Transverse colon (tissue), 4 donors: ENCODE measurements at regions not wholly inside any gene's neighbourhood (a gene's known extent, or its start where the extent isn't known, plus 50 kb on each side); places are given as distances from the start of the nearest gene placed in this dataset.

Experiments used
- DNase-seq: peaks from one replicate; pipeline ENCODE4 v3.0.0-alpha.2; 2019
- H3K27ac ChIP-seq, 4 donors: fragments of 200-600 bp; sonication (generic); 2 replicates each; pipeline ENCODE4 v1.5.1; 2016 to 2018; ENCODE audit warnings: inconsistent platforms in 4 of 4
- H3K27me3 ChIP-seq: fragments of 200-600 bp; sonication (generic); 2 replicates; pipeline ENCODE4 v1.5.1; 2017; ENCODE audit warnings: inconsistent platforms
- H3K36me3 ChIP-seq, 4 donors: fragments of 200-600 bp; sonication (generic); 2 replicates each; pipeline ENCODE4 v1.5.1; 2017 to 2019; ENCODE audit warnings: inconsistent platforms in 4 of 4
- H3K4me1 ChIP-seq, 4 donors: fragments of 200-600 bp; sonication (generic); 2 replicates each; pipeline ENCODE4 v1.5.1; 2017 to 2020; ENCODE audit warnings: inconsistent platforms in 4 of 4
- H3K4me3 ChIP-seq, 4 donors: fragments of 200-600 bp; sonication (generic); 1 replicate in 1 of 4; 2 replicates in 3 of 4; pipeline versions ENCODE4 v1.5.1 to v1.6.1; 2017 to 2019; ENCODE audit warnings: inconsistent platforms in 4 of 4
- H3K9me3 ChIP-seq, 2 donors: fragments of 200-600 bp; sonication (generic); 2 replicates each; pipeline ENCODE4 v1.5.1; 2017 to 2019; ENCODE audit warnings: inconsistent platforms in 2 of 2
- EP300 ChIP-seq: sonication (generic); formaldehyde crosslinking; IDR thresholded peaks from one replicate; pipeline ENCODE4 v1.6.1; 2017; ENCODE audit warnings: antibody characterized with exemption, low read depth
- POLR2A ChIP-seq: fragments of 450-650 bp; IDR thresholded peaks from one replicate; pipeline ENCODE4 v1.6.1; 2016; ENCODE audit warnings: antibody characterized with exemption, mild to moderate bottlenecking, moderate library complexity
- POLR2AphosphoS5 ChIP-seq, 3 donors: sonication (generic); formaldehyde crosslinking; IDR thresholded peaks; one replicate each; pipeline ENCODE4 v1.6.1; 2016; ENCODE audit warnings: antibody characterized with exemption in 3 of 3
- WGBS, 2 donors: methylation state at CpG; one replicate each; pipeline ENCODE4 v1.1.5; 2018; ENCODE audit warnings: low coverage in 1 of 2; 5-methylcytosine and 5-hydroxymethylcytosine counted together
- in situ Hi-C, 4 donors: fragments of 200-750 bp; cut with MboI; loops; one replicate each; pipeline versions ENCODE4 v1.15.0 to v1.15.1; 2017; ENCODE audit warnings: low sequenced_read_pairs in 3 of 4, low pct_ligation_motif_present in 1 of 4, low pct_unique_long_range_greater_than_20kb in 1 of 4
- intact Hi-C: fragments of 100-400 bp; cut with DNase I; formaldehyde crosslinking; loops from one replicate; pipeline ENCODE4 v1.15.1; 2023; ENCODE audit warnings: low total_unique reads
- TF ChIP-seq, protein P1 (sequence below), 5 experiments: fragments of 200-600 bp in 3 of 5; fragments of 450-650 bp in 2 of 5; sonication (generic) in 3 of 5; IDR thresholded peaks; 1 replicate in 2 of 5; 2 replicates in 3 of 5; pipeline ENCODE4 v1.5.1; 2016 to 2017; ENCODE audit warnings: antibody characterized with exemption in 5 of 5, inconsistent platforms in 3 of 5, mild to moderate bottlenecking in 2 of 5, moderate library complexity in 1 of 5

DNA sequence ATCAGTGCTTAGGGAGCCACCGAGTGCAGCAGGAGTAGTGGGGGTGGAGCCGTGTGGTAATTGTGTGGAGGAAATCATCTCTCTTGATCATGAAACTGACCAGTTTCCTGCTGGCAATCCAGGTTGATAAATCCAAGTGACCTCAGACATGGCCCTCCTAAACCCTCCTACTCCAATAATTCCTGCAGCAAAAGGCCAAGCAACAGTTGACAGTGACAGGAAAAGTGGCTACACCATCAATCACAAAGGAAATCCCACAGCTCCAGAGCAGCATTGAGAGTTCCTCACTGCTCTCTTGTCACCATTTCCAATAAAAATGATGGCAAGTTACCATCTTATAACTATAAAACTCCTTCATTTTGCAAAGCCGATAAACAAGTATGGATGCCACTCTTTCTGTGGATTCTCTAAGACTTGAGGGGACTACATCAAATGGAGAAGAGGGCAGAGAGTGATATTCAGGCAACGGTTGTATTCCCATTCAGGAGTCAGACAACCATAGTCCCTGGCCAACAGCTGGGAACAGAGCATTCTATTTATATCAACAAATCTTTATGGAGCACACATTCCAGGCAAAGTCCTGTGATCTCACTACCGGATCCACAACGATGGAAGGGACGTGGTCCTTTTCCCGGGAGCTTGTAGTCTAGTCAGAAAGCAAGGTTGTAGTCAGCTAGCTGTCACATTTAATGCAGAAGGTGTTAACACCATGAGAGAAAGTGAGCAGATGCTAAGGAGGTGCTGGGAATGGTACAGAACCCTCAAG lies 312.5 kb upstream of the CTNNB1 start:
- no peak for TF ChIP-seq POLR2A
- TF ChIP-seq, protein P1, sequence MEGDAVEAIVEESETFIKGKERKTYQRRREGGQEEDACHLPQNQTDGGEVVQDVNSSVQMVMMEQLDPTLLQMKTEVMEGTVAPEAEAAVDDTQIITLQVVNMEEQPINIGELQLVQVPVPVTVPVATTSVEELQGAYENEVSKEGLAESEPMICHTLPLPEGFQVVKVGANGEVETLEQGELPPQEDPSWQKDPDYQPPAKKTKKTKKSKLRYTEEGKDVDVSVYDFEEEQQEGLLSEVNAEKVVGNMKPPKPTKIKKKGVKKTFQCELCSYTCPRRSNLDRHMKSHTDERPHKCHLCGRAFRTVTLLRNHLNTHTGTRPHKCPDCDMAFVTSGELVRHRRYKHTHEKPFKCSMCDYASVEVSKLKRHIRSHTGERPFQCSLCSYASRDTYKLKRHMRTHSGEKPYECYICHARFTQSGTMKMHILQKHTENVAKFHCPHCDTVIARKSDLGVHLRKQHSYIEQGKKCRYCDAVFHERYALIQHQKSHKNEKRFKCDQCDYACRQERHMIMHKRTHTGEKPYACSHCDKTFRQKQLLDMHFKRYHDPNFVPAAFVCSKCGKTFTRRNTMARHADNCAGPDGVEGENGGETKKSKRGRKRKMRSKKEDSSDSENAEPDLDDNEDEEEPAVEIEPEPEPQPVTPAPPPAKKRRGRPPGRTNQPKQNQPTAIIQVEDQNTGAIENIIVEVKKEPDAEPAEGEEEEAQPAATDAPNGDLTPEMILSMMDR (IDR thresholded peaks at IDR 0.05) = no peak
- TF ChIP-seq EP300 = no peak
- TF ChIP-seq POLR2AphosphoS5 (IDR thresholded peaks at IDR 0.05) = no peak
- Histone ChIP-seq H3K27me3 (no peaks in the 10 kb centered on the region), H3K4me3 (no peak overlapping the region), H3K27ac (peak overlapping the region in 1 of 4 donors; percentile 19), H3K9me3 (no peaks in the 10 kb centered on the region), H3K4me1 (no peaks in the 10 kb centered on the region), H3K36me3 (no peaks in the 10 kb centered on the region)
- no peak for DNase-seq
- WGBS, 2 donors = 68 to 81% methylated on average over 5 to 8 of the region's 8 CpGs
- in situ Hi-C loops (no loop called here), intact Hi-C loops (no loop called here)

DNA sequence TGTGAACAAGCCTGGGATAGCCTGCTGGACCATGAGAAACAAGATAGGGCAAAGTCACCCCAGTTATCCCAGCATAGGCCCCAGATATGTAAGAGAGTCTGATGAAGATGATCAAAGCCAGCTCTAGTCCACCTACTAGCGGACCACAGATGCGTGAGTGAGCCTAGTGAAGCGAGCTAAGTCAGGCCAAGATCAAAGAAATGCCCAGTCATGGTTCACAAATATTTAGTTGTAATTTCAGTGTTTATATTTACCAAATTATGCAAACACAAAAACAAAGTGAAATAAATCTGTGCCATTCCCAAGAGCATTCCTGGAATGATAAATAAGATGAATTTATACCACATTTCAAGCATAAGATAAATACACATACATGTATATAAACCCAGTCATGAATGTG lies 308.1 kb upstream of the CTNNB1 start:
- no peak for DNase-seq
- H3K27ac ChIP-seq = no peak overlapping the region
- H3K27me3 ChIP-seq = no peaks in the 10 kb centered on the region
- in situ Hi-C loops = no loop called here
- H3K4me1 ChIP-seq = no peaks in the 10 kb centered on the region
- H3K9me3 ChIP-seq = no peaks in the 10 kb centered on the region
- no peak overlapping the region for H3K4me3 ChIP-seq
- intact Hi-C loops = no loop called here
- 99% methylated on average over 3 of the region's 3 CpGs; no CpG with 5 or more reads in 1 of the 2 donors for WGBS, 2 donors
- H3K36me3 ChIP-seq = no peaks in the 10 kb centered on the region
- TF ChIP-seq POLR2A (no peak), POLR2AphosphoS5 (IDR thresholded peaks at IDR 0.05) (no peak), EP300 (no peak)
- TF ChIP-seq, protein P1 (IDR thresholded peaks at IDR 0.05) = no peak

DNA sequence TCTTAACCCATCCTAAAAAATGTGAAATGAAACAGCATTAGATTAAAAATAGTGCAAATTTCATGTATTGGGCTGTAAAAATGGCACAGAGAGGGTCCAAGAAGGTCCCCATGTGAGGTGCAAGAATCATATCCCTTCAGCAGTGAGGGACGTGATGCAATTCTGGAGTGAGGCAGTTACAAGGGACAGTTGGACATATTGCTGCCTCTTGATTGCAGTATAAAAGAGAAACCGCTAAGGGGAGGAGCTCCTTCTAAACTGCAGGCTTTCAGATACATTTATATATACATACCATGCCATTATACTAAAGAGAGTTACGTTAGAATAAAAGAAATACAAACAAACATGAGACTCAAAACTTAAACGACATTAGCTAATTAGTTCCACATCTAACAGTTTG lies 304.2 kb upstream of the CTNNB1 start:
- H3K9me3 ChIP-seq = no peaks in the 10 kb centered on the region
- in situ Hi-C loops = no loop called here
- no peak for DNase-seq

GRCh38 chr3:40899286-40899712 lies 300.0 kb upstream of the CTNNB1 start:
- 77 to 89% methylated on average over 3 to 4 of the region's 4 CpGs for WGBS, 2 donors
- in situ Hi-C loops (no loop called here), intact Hi-C loops (no loop called here)
- no peak overlapping the region for H3K27ac ChIP-seq
- H3K4me1 ChIP-seq = no peaks in the 10 kb centered on the region
- H3K9me3 ChIP-seq = no peaks in the 10 kb centered on the region
- DNase-seq = no peak
- no peaks in the 10 kb centered on the region for H3K27me3 ChIP-seq
- H3K4me3 ChIP-seq = no peak overlapping the region
- TF ChIP-seq POLR2AphosphoS5 (IDR thresholded peaks at IDR 0.05) (no peak), EP300 (no peak), POLR2A (no peak)
- TF ChIP-seq, protein P1 (IDR thresholded peaks at IDR 0.05) = no peak
- H3K36me3 ChIP-seq = no peaks in the 10 kb centered on the region

More for the DNA sequence above, 304.2 kb upstream of the CTNNB1 start:
- Histone ChIP-seq H3K36me3 (no peaks in the 10 kb centered on the region), H3K27me3 (no peaks in the 10 kb centered on the region), H3K27ac (no peak overlapping the region), H3K4me3 (no peak overlapping the region), H3K4me1 (no peaks in the 10 kb centered on the region)
- 48 to 53% methylated on average over 4 of the region's 4 CpGs for WGBS, 2 donors
- TF ChIP-seq EP300 (no peak), POLR2A (no peak), POLR2AphosphoS5 (IDR thresholded peaks at IDR 0.05) (no peak)
- TF ChIP-seq, protein P1 (IDR thresholded peaks at IDR 0.05) = no peak
- intact Hi-C loops = no loop called here
